ENCODE measurements at regions not wholly inside any gene's neighbourhood (a gene's known extent, or its start where the extent isn't known, plus 50 kb on each side); places are given as distances from the start of the nearest gene placed in this dataset.

- TF ChIP-seq RNF2 (IDR thresholded peaks at IDR 0.05; ENCODE audit: borderline replicate concordance, low read depth, low read length, missing control alignments, poor library complexity, severe bottlenecking): no peak
Measured at GRCh38 chr20:60187683-60188082, 229.5 kb downstream of the CDH26 start (continued).

All from H1 (cell line).